MM.1S (cell line): ENCODE measurements at regions not wholly inside any gene's neighbourhood (a gene's known extent, or its start where the extent isn't known, plus 50 kb on each side); places are given as distances from the start of the nearest gene placed in this dataset.

Source experiments
- EZH2 ChIP-seq: fragments of 300-600 bp; sonication (generic); optimal IDR thresholded peaks from 2 replicates; pipeline ENCODE3; 2017; ENCODE audit warnings: low read depth, mild to moderate bottlenecking, antibody characterized with exemption, low read length, mixed read lengths
- TF ChIP-seq, protein P1 (sequence below): fragments of 300-600 bp; sonication (generic); IDR thresholded peaks from 2 replicates; pipeline ENCODE4 v1.5.1; 2016; ENCODE audit warnings: antibody characterized with exemption, low read length, mixed read lengths

- TF ChIP-seq, protein P1, sequence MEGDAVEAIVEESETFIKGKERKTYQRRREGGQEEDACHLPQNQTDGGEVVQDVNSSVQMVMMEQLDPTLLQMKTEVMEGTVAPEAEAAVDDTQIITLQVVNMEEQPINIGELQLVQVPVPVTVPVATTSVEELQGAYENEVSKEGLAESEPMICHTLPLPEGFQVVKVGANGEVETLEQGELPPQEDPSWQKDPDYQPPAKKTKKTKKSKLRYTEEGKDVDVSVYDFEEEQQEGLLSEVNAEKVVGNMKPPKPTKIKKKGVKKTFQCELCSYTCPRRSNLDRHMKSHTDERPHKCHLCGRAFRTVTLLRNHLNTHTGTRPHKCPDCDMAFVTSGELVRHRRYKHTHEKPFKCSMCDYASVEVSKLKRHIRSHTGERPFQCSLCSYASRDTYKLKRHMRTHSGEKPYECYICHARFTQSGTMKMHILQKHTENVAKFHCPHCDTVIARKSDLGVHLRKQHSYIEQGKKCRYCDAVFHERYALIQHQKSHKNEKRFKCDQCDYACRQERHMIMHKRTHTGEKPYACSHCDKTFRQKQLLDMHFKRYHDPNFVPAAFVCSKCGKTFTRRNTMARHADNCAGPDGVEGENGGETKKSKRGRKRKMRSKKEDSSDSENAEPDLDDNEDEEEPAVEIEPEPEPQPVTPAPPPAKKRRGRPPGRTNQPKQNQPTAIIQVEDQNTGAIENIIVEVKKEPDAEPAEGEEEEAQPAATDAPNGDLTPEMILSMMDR, result no peak
- TF ChIP-seq EZH2, result no peak
These were observed 156.0 kb upstream of the MCTP2 start for GRCh38 chr15:94075349-94075748.
